ENCODE measurements at regions not wholly inside any gene's neighbourhood (a gene's known extent, or its start where the extent isn't known, plus 50 kb on each side); places are given as distances from the start of the nearest gene placed in this dataset.
"Not testable (repeated sequence)": the region's sequence is repeated elsewhere in the genome, so short reads cannot be mapped to it uniquely, and the experiment has no call there.

GRCh38 chr17:83010206-83011200, 68.9 kb upstream of the METRNL start:
- no peaks in the 10 kb centered on the region for H3K27me3 ChIP-seq
- H3K36me3 ChIP-seq = no peaks in the 10 kb centered on the region
- H3K4me1 ChIP-seq (ENCODE audit: low read depth) = peaks cover 28% of the 10 kb centered on the region
- H3K27ac ChIP-seq = peak overlapping the region; percentile 61
- H3K9me3 ChIP-seq (ENCODE audit: low read depth) = no peaks in the 10 kb centered on the region
- no peak overlapping the region for H3K4me3 ChIP-seq
- peak in 1 of 2 donors; percentile 58 for DNase-seq (ENCODE audit: low read depth in 1 of 2, low spot score in 1 of 2)
- no peak for TF ChIP-seq CTCF (IDR thresholded peaks at IDR 0.05; ENCODE audit: low read depth, low read length)

GRCh38 chr17:83011676-83012075, 67.7 kb upstream of the METRNL start:
- not testable (repeated sequence) for H3K9me3 ChIP-seq (ENCODE audit: low read depth); H3K36me3 ChIP-seq; H3K27me3 ChIP-seq; H3K27ac ChIP-seq; H3K4me3 ChIP-seq
- peaks cover 22% of the 10 kb centered on the region for H3K4me1 ChIP-seq (ENCODE audit: low read depth)
- DNase-seq (ENCODE audit: low read depth in 1 of 2, low spot score in 1 of 2) = peak in 1 of 2 donors; percentile 7

- no peak for DNase-seq (ENCODE audit: low read depth in 1 of 2, low spot score in 1 of 2)
- Histone ChIP-seq H3K27ac (no peak overlapping the region), H3K27me3 (no peaks in the 10 kb centered on the region), H3K36me3 (no peaks in the 10 kb centered on the region), H3K9me3 (ENCODE audit: low read depth) (no peaks in the 10 kb centered on the region), H3K4me1 (ENCODE audit: low read depth) (peaks cover 16% of the 10 kb centered on the region), H3K4me3 (no peak overlapping the region)
- no peak for TF ChIP-seq CTCF (IDR thresholded peaks at IDR 0.05; ENCODE audit: low read depth, low read length)
These were observed 67.1 kb upstream of the METRNL start for GRCh38 chr17:83012200-83012785.

- Histone ChIP-seq H3K4me3 (no peak overlapping the region), H3K27ac (no peak overlapping the region), H3K4me1 (ENCODE audit: low read depth) (peaks cover 8% of the 10 kb centered on the region), H3K9me3 (ENCODE audit: low read depth) (no peaks in the 10 kb centered on the region), H3K36me3 (no peaks in the 10 kb centered on the region), H3K27me3 (no peaks in the 10 kb centered on the region)
- peak in 1 of 2 donors; percentile 57 for DNase-seq (ENCODE audit: low read depth in 1 of 2, low spot score in 1 of 2)
- TF ChIP-seq CTCF (IDR thresholded peaks at IDR 0.05; ENCODE audit: low read depth, low read length) = no peak
These were observed 66.3 kb upstream of the METRNL start for GRCh38 chr17:83012868-83013778.

GRCh38 chr17:83013779-83014117, 65.7 kb upstream of the METRNL start:
- peaks cover 8% of the 10 kb centered on the region for H3K4me1 ChIP-seq (ENCODE audit: low read depth)
- no peak overlapping the region for H3K27ac ChIP-seq
- H3K4me3 ChIP-seq = no peak overlapping the region
- H3K9me3 ChIP-seq (ENCODE audit: low read depth) = no peaks in the 10 kb centered on the region
- no peaks in the 10 kb centered on the region for H3K36me3 ChIP-seq
- no peaks in the 10 kb centered on the region for H3K27me3 ChIP-seq
- no peak for DNase-seq (ENCODE audit: low read depth in 1 of 2, low spot score in 1 of 2)
- TF ChIP-seq CTCF (IDR thresholded peaks at IDR 0.05; ENCODE audit: low read depth, low read length) = no peak

All from cardiac muscle cell (in vitro differentiated cells and primary cell).